CD14-positive monocyte (primary cell): ENCODE measurements at regions not wholly inside any gene's neighbourhood (a gene's known extent, or its start where the extent isn't known, plus 50 kb on each side); places are given as distances from the start of the nearest gene placed in this dataset.
A peak's percentile ranks its signal among the peaks of the same experiment; 100 is the strongest.

Experiments used
- DNase-seq, 3 donors: peaks; one replicate each; pipeline ENCODE4 v3.0.0-alpha.2; 2011 to 2022
- H2AFZ ChIP-seq: 2 replicates; pipeline ENCODE4 v1.6.0; 2012; ENCODE audit warnings: mild to moderate bottlenecking, low read depth, low read length, inconsistent platforms; ENCODE audit not compliant: insufficient read depth, poor library complexity, severe bottlenecking
- H3K27ac ChIP-seq, 2 donors: 1 replicate in 1 of 2; 2 replicates in 1 of 2; pipeline ENCODE4 v1.5.1; 2012 to 2013; ENCODE audit warnings: low read length in 2 of 2, control low read depth in 1 of 2, inconsistent platforms in 1 of 2, low read depth in 1 of 2, mild to moderate bottlenecking in 1 of 2
- H3K27me3 ChIP-seq, 2 donors: one replicate each; pipeline versions ENCODE4 v1.6.0 to v1.6.1; 2011 to 2013; ENCODE audit warnings: low read length in 2 of 2; ENCODE audit not compliant: control insufficient read depth in 2 of 2, insufficient read depth in 2 of 2
- H3K36me3 ChIP-seq, 2 donors: replicated peaks in 1 of 2; 1 replicate in 1 of 2; 2 replicates in 1 of 2; pipeline versions ENCODE4 v1.5.1 to v1.6.1; 2012 to 2013; ENCODE audit warnings: low read length in 2 of 2, control low read depth in 1 of 2, inconsistent platforms in 1 of 2, mild to moderate bottlenecking in 1 of 2; ENCODE audit not compliant: insufficient read depth in 2 of 2, control insufficient read depth in 1 of 2
- H3K4me1 ChIP-seq, 2 donors: 1 replicate in 1 of 2; 2 replicates in 1 of 2; pipeline versions ENCODE4 v1.5.1 to v1.6.1; 2012 to 2013; ENCODE audit warnings: low read length in 2 of 2, control low read depth in 1 of 2, inconsistent platforms in 1 of 2, mild to moderate bottlenecking in 1 of 2, moderate library complexity in 1 of 2; ENCODE audit not compliant: insufficient read depth in 2 of 2, control insufficient read depth in 1 of 2
- H3K4me2 ChIP-seq: replicated peaks from 2 replicates; pipeline ENCODE3; 2012; ENCODE audit warnings: low read length, moderate library complexity, mild to moderate bottlenecking; ENCODE audit not compliant: poor library complexity, severe bottlenecking; ENCODE audit errors: extremely low read depth
- H3K4me3 ChIP-seq, 3 experiments: fragments of 200-600 bp in 1 of 3; sonication (generic) in 1 of 3; replicated peaks in 1 of 3; 1 replicate in 2 of 3; 2 replicates in 1 of 3; pipeline ENCODE4 v1.5.1; 2011 to 2013; ENCODE audit warnings: low read length in 3 of 3, mild to moderate bottlenecking in 3 of 3, control low read depth in 2 of 3, low read depth in 2 of 3, inconsistent platforms in 1 of 3, moderate library complexity in 1 of 3
- H3K79me2 ChIP-seq: 2 replicates; pipeline ENCODE4 v1.6.0; 2012; ENCODE audit warnings: mild to moderate bottlenecking, control low read depth, inconsistent platforms, low read length, moderate library complexity; ENCODE audit not compliant: insufficient read depth
- H3K9ac ChIP-seq: 2 replicates; pipeline ENCODE4 v1.6.0; 2017; ENCODE audit warnings: low read length, mild to moderate bottlenecking; ENCODE audit not compliant: insufficient read depth, poor library complexity, severe bottlenecking
- H3K9me3 ChIP-seq, 2 donors: replicated peaks in 1 of 2; 1 replicate in 1 of 2; 2 replicates in 1 of 2; pipeline versions ENCODE4 v1.5.1 to v1.6.1; 2012 to 2013; ENCODE audit warnings: low read length in 2 of 2, control low read depth in 1 of 2; ENCODE audit not compliant: control insufficient read depth in 1 of 2, insufficient read depth in 1 of 2
- H4K20me1 ChIP-seq: 2 replicates; pipeline ENCODE4 v1.6.0; 2012; ENCODE audit warnings: mild to moderate bottlenecking, low read length, control low read depth, moderate library complexity; ENCODE audit not compliant: insufficient read depth
- H3K27ac Mint-ChIP-seq, 7 donors: one replicate each; pipeline ENCODE4 v1.8.0; 2020; ENCODE audit warnings: mild to moderate bottlenecking in 7 of 7, mixed read lengths in 7 of 7, moderate library complexity in 6 of 7, inconsistent platforms in 2 of 7
- H3K27me3 Mint-ChIP-seq, 3 donors: one replicate each; pipeline ENCODE4 v1.8.0; 2021 to 2022; ENCODE audit warnings: low read depth in 3 of 3, mild to moderate bottlenecking in 3 of 3, mixed read lengths in 3 of 3, moderate library complexity in 3 of 3, inconsistent platforms in 1 of 3
- H3K36me3 Mint-ChIP-seq, 2 donors: one replicate each; pipeline ENCODE4 v1.8.0; 2020; ENCODE audit warnings: mixed read lengths in 2 of 2, inconsistent platforms in 1 of 2, mild to moderate bottlenecking in 1 of 2
- H3K4me1 Mint-ChIP-seq: one replicate; pipeline ENCODE4 v1.8.0; 2020; ENCODE audit warnings: mild to moderate bottlenecking, mixed read lengths
- H3K4me3 Mint-ChIP-seq, 2 donors: one replicate each; pipeline ENCODE4 v1.8.0; 2020; ENCODE audit warnings: mild to moderate bottlenecking in 2 of 2, mixed read lengths in 2 of 2, moderate library complexity in 1 of 2
- H3K9me3 Mint-ChIP-seq, 7 donors: one replicate each; pipeline ENCODE4 v1.8.0; 2020 to 2022; ENCODE audit warnings: mixed read lengths in 7 of 7, mild to moderate bottlenecking in 6 of 7, moderate library complexity in 6 of 7, inconsistent platforms in 2 of 7
- CTCF ChIP-seq: fragments of 200-600 bp; IDR thresholded peaks from one replicate; pipeline ENCODE4 v1.8.0; 2022; ENCODE audit warnings: antibody characterized with exemption, mild to moderate bottlenecking
- WGBS: methylation state at CpG from one replicate; pipeline ENCODE4 v1.1.5; 2013; ENCODE audit warnings: missing lambda C conversion rate; ENCODE audit not compliant: insufficient coverage; 5-methylcytosine and 5-hydroxymethylcytosine counted together
- intact Hi-C, 2 donors: fragments of 100-400 bp; cut with micrococcal nuclease; formaldehyde crosslinking; loops; one replicate each; pipeline versions ENCODE4 v1.15.0 to v1.15.1; 2023

- no CpG with 5 or more reads among the region's 2 CpGs for WGBS
These were observed 213.9 kb downstream of the SOX4 start for GRCh38 chr6:21807299-21808044.

GRCh38 chr6:21808045-21808470 is 214.5 kb downstream of the SOX4 start:
- no peak for DNase-seq
- Histone ChIP-seq H3K4me1 (no peaks in the 10 kb centered on the region), H3K79me2 (no peaks in the 10 kb centered on the region), H3K9me3 (no peaks in the 10 kb centered on the region), H3K27ac (no peak overlapping the region), H3K27me3 (no peaks in the 10 kb centered on the region), H3K36me3 (no peaks in the 10 kb centered on the region), H3K4me3 (no peak overlapping the region), H3K9ac (no peak overlapping the region), H2AFZ (no peak overlapping the region), H3K4me2 (no peak overlapping the region), H4K20me1 (no peaks in the 10 kb centered on the region)
- no peaks in the 10 kb centered on the region for H3K4me1 Mint-ChIP-seq
- peaks cover 0 to 3% (median 0%) of the 10 kb centered on the region in 7 donors for H3K9me3 Mint-ChIP-seq
- H3K27me3 Mint-ChIP-seq, result peaks cover 0 to 1% (median 0%) of the 10 kb centered on the region in 3 donors
- no peak overlapping the region for H3K4me3 Mint-ChIP-seq
- intact Hi-C loops, result no loop called here
- 95% methylated on average over 2 of the region's 7 CpGs for WGBS
- no peak for TF ChIP-seq CTCF
- no peaks in the 10 kb centered on the region for H3K36me3 Mint-ChIP-seq
- no peak overlapping the region for H3K27ac Mint-ChIP-seq

More at GRCh38 chr6:21807299-21808044, 213.9 kb downstream of the SOX4 start:
- H3K4me3 Mint-ChIP-seq, result no peak overlapping the region
- H3K36me3 Mint-ChIP-seq, result no peaks in the 10 kb centered on the region
- H3K4me1 Mint-ChIP-seq, result no peaks in the 10 kb centered on the region
- H3K36me3 ChIP-seq, result no peaks in the 10 kb centered on the region
- H3K9me3 ChIP-seq, result no peaks in the 10 kb centered on the region
- no peaks in the 10 kb centered on the region for H4K20me1 ChIP-seq
- H3K4me2 ChIP-seq, result no peak overlapping the region
- no peak overlapping the region for H3K27ac ChIP-seq
- no peaks in the 10 kb centered on the region for H3K4me1 ChIP-seq
- no peak overlapping the region for H3K4me3 ChIP-seq
- DNase-seq, result no peak
- peaks cover 0 to 3% (median 0%) of the 10 kb centered on the region in 7 donors for H3K9me3 Mint-ChIP-seq
- intact Hi-C loops, result no loop called here
- H3K9ac ChIP-seq, result no peak overlapping the region
- H3K79me2 ChIP-seq, result no peaks in the 10 kb centered on the region
- H2AFZ ChIP-seq, result no peak overlapping the region
- TF ChIP-seq CTCF, result no peak
- H3K27me3 Mint-ChIP-seq, result peaks cover 0 to 1% (median 0%) of the 10 kb centered on the region in 3 donors
- H3K27me3 ChIP-seq, result no peaks in the 10 kb centered on the region
- H3K27ac Mint-ChIP-seq, result peak overlapping the region in 2 of 7 donors; percentile 22 to 26
